KMS-11 (cell line): ENCODE measurements at regions not wholly inside any gene's neighbourhood (a gene's known extent, or its start where the extent isn't known, plus 50 kb on each side); places are given as distances from the start of the nearest gene placed in this dataset.

Experiments
- H2AFZ ChIP-seq: fragments of 200-600 bp; sonication (generic); 2 replicates; pipeline ENCODE4 v1.6.1; 2016; ENCODE audit warnings: antibody characterized with exemption, mixed run types, low read depth
- H3K27ac ChIP-seq: fragments of 200-600 bp; sonication (generic); 2 replicates; pipeline ENCODE4 v1.6.1; 2016; ENCODE audit warnings: mild to moderate bottlenecking, mixed run types
- H3K27me3 ChIP-seq: fragments of 200-600 bp; sonication (generic); 2 replicates; pipeline ENCODE4 v1.6.1; 2017; ENCODE audit warnings: mild to moderate bottlenecking, low read depth, mixed run types, moderate library complexity; ENCODE audit not compliant: insufficient read depth
- H3K36me3 ChIP-seq: fragments of 200-600 bp; sonication (generic); 2 replicates; pipeline ENCODE4 v1.6.1; 2017; ENCODE audit warnings: mild to moderate bottlenecking, mixed run types; ENCODE audit not compliant: insufficient read depth
- H3K4me1 ChIP-seq: fragments of 200-600 bp; sonication (generic); 2 replicates; pipeline ENCODE4 v1.6.1; 2016; ENCODE audit warnings: mild to moderate bottlenecking, low read depth, mixed run types; ENCODE audit not compliant: poor library complexity, severe bottlenecking
- H3K4me2 ChIP-seq: fragments of 200-600 bp; sonication (generic); 2 replicates; pipeline ENCODE4 v1.7.0; 2016; ENCODE audit warnings: mild to moderate bottlenecking, mixed run types
- H3K4me3 ChIP-seq: fragments of 200-600 bp; sonication (generic); IDR thresholded peaks from 2 replicates; pipeline ENCODE4 v1.6.1; 2017; ENCODE audit warnings: low read depth, low read length, mixed read lengths; ENCODE audit not compliant: insufficient read depth
- H3K79me2 ChIP-seq: fragments of 200-600 bp; sonication (generic); 2 replicates; pipeline ENCODE4 v1.6.1; 2016; ENCODE audit warnings: low read depth, mixed run types; ENCODE audit not compliant: insufficient read depth
- H3K9ac ChIP-seq: fragments of 200-600 bp; sonication (generic); 2 replicates; pipeline ENCODE4 v1.6.1; 2016; ENCODE audit warnings: mild to moderate bottlenecking, mixed run types
- H4K20me1 ChIP-seq: fragments of 200-600 bp; sonication (generic); 2 replicates; pipeline ENCODE4 v1.6.1; 2016; ENCODE audit warnings: mild to moderate bottlenecking, mixed run types; ENCODE audit not compliant: insufficient read depth
- CTCF ChIP-seq: fragments of 200-600 bp; sonication (generic); conservative IDR thresholded peaks from 2 replicates; pipeline ENCODE4 v1.6.1; 2017; ENCODE audit warnings: low read depth, mild to moderate bottlenecking, antibody characterized with exemption, low read length, moderate library complexity, mixed read lengths

- Histone ChIP-seq H2AFZ (no peak overlapping the region), H3K36me3 (no peaks in the 10 kb centered on the region), H3K27me3 (no peaks in the 10 kb centered on the region), H3K4me2 (no peak overlapping the region), H3K4me1 (no peaks in the 10 kb centered on the region), H3K4me3 (no peak overlapping the region), H3K9ac (no peak overlapping the region), H3K27ac (no peak overlapping the region), H4K20me1 (no peaks in the 10 kb centered on the region), H3K79me2 (no peaks in the 10 kb centered on the region)
- no peak for TF ChIP-seq CTCF
These were observed 115.6 kb upstream of the FAR2 start for GRCh38 chr12:29033519-29033918.

- Histone ChIP-seq H3K9ac (no peak overlapping the region), H3K4me1 (no peaks in the 10 kb centered on the region), H3K4me2 (no peak overlapping the region), H2AFZ (no peak overlapping the region), H4K20me1 (no peaks in the 10 kb centered on the region), H3K27me3 (no peaks in the 10 kb centered on the region), H3K4me3 (no peak overlapping the region), H3K36me3 (no peaks in the 10 kb centered on the region), H3K27ac (no peak overlapping the region), H3K79me2 (no peaks in the 10 kb centered on the region)
- TF ChIP-seq CTCF, result no peak
These were observed 114.0 kb upstream of the FAR2 start for GRCh38 chr12:29035112-29035511.

- no peaks in the 10 kb centered on the region for H4K20me1 ChIP-seq
- no peaks in the 10 kb centered on the region for H3K27me3 ChIP-seq
- no peak for TF ChIP-seq CTCF
- no peak overlapping the region for H3K4me2 ChIP-seq
- H3K36me3 ChIP-seq, result no peaks in the 10 kb centered on the region
- no peak overlapping the region for H3K4me3 ChIP-seq
- H3K9ac ChIP-seq, result no peak overlapping the region
- H3K27ac ChIP-seq, result no peak overlapping the region
- H3K79me2 ChIP-seq, result no peaks in the 10 kb centered on the region
- no peak overlapping the region for H2AFZ ChIP-seq
- peaks cover 20% of the 10 kb centered on the region for H3K4me1 ChIP-seq
These were observed 110.1 kb upstream of the FAR2 start for GRCh38 chr12:29039013-29039412.

GRCh38 chr12:29041621-29042020, 107.5 kb upstream of the FAR2 start:
- Histone ChIP-seq H3K9ac (no peak overlapping the region), H3K27ac (no peak overlapping the region)

More at GRCh38 chr12:29041621-29042020, 107.5 kb upstream of the FAR2 start:
- no peak overlapping the region for H3K4me3 ChIP-seq
- no peaks in the 10 kb centered on the region for H3K36me3 ChIP-seq
- no peak overlapping the region for H2AFZ ChIP-seq
- no peaks in the 10 kb centered on the region for H4K20me1 ChIP-seq
- no peaks in the 10 kb centered on the region for H3K27me3 ChIP-seq
- no peaks in the 10 kb centered on the region for H3K79me2 ChIP-seq
- H3K4me1 ChIP-seq, result peaks cover 20% of the 10 kb centered on the region
- peak overlapping the region; percentile 22 for H3K4me2 ChIP-seq
- no peak for TF ChIP-seq CTCF
